HepG2 (cell line): ENCODE measurements at regions not wholly inside any gene's neighbourhood (a gene's known extent, or its start where the extent isn't known, plus 50 kb on each side); places are given as distances from the start of the nearest gene placed in this dataset.

Source experiments
- ARHGAP35 ChIP-seq: sonication (generic); formaldehyde crosslinking; IDR thresholded peaks from 2 replicates; pipeline ENCODE4 v1.9.0; 2022; ENCODE audit warnings: mild to moderate bottlenecking, inconsistent platforms, moderate library complexity, missing genetic modification reagents, borderline replicate concordance
- ATF3 ChIP-seq: sonication (generic); formaldehyde crosslinking; IDR thresholded peaks from 2 replicates; pipeline ENCODE4 v1.4.0; 2020; ENCODE audit warnings: missing genetic modification reagents
- ATF4 ChIP-seq, 2 experiments: fragments of 450-650 bp in 1 of 2; sonication (generic) in 1 of 2; formaldehyde crosslinking; IDR thresholded peaks; 2 replicates each; pipeline versions ENCODE4 v1.5.0 to v1.8.0; 2020 to 2022; ENCODE audit warnings: mild to moderate bottlenecking in 1 of 2, missing genetic modification reagents in 1 of 2
- CREBL2 ChIP-seq: sonication (generic); formaldehyde crosslinking; IDR thresholded peaks from 2 replicates; pipeline ENCODE4 v1.8.1; 2023; ENCODE audit warnings: missing genetic modification reagents, mild to moderate bottlenecking, borderline replicate concordance
- DNMT1 ChIP-seq: sonication (generic); formaldehyde crosslinking; IDR thresholded peaks from 2 replicates; pipeline ENCODE4 v1.5.1; 2020; ENCODE audit warnings: mild to moderate bottlenecking, missing genetic modification reagents
- DPF2 ChIP-seq: sonication (generic); formaldehyde crosslinking; IDR thresholded peaks from 2 replicates; pipeline ENCODE4 v1.4.0; 2020; ENCODE audit warnings: mild to moderate bottlenecking, low read depth, missing genetic modification reagents, borderline replicate concordance
- FOXA3 ChIP-seq: IDR thresholded peaks from 2 replicates; pipeline ENCODE4 v1.6.1; 2016; ENCODE audit warnings: missing genetic modification reagents, missing compliant biosample characterization
- HCFC1 ChIP-seq: fragments of 150-350 bp; IDR thresholded peaks from 2 replicates; pipeline ENCODE4 v1.6.1; 2014; ENCODE audit warnings: low read depth, low read length
- HDAC1 ChIP-seq: sonication (generic); formaldehyde crosslinking; IDR thresholded peaks from 2 replicates; pipeline ENCODE4 v1.5.1; 2020; ENCODE audit warnings: mild to moderate bottlenecking, missing genetic modification reagents
- JUN ChIP-seq: sonication (generic); formaldehyde crosslinking; IDR thresholded peaks from 2 replicates; pipeline ENCODE4 v1.4.0; 2020; ENCODE audit warnings: mild to moderate bottlenecking, missing genetic modification reagents
- NR0B2 ChIP-seq: sonication (generic); formaldehyde crosslinking; IDR thresholded peaks from 2 replicates; pipeline ENCODE4 v1.4.0; 2020; ENCODE audit warnings: mild to moderate bottlenecking, missing genetic modification reagents
- NR2C2 ChIP-seq: sonication (generic); formaldehyde crosslinking; IDR thresholded peaks from 2 replicates; pipeline ENCODE4 v1.4.0; 2020; ENCODE audit warnings: missing genetic modification reagents, mild to moderate bottlenecking, moderate library complexity, borderline replicate concordance
- PBX2 ChIP-seq: IDR thresholded peaks from 2 replicates; pipeline ENCODE4 v1.6.1; 2016; ENCODE audit warnings: control low read depth
- SNAPC2 ChIP-seq: sonication (generic); formaldehyde crosslinking; IDR thresholded peaks from 2 replicates; pipeline ENCODE4 v1.8.1; 2022; ENCODE audit warnings: mild to moderate bottlenecking, missing genetic modification reagents
- WIZ ChIP-seq: sonication (generic); formaldehyde crosslinking; IDR thresholded peaks from 2 replicates; pipeline ENCODE4 v1.5.1; 2020; ENCODE audit warnings: mild to moderate bottlenecking, missing genetic modification reagents
- ZBTB2 ChIP-seq: sonication (generic); formaldehyde crosslinking; IDR thresholded peaks from 2 replicates; pipeline ENCODE4 v1.8.0; 2022; ENCODE audit warnings: low read depth, missing genetic modification reagents
- ZBTB38 ChIP-seq: sonication (generic); formaldehyde crosslinking; IDR thresholded peaks from 2 replicates; pipeline ENCODE4 v1.5.1; 2020; ENCODE audit warnings: mild to moderate bottlenecking, missing genetic modification reagents
- ZBTB44 ChIP-seq: sonication (generic); formaldehyde crosslinking; IDR thresholded peaks from 2 replicates; pipeline ENCODE4 v1.4.0; 2020; ENCODE audit warnings: missing genetic modification reagents
- ZFP62 ChIP-seq: sonication (generic); formaldehyde crosslinking; IDR thresholded peaks from 2 replicates; pipeline ENCODE4 v1.4.0; 2020; ENCODE audit warnings: missing genetic modification reagents
- ZMAT5 ChIP-seq: sonication (generic); formaldehyde crosslinking; IDR thresholded peaks from 2 replicates; pipeline ENCODE4 v1.5.0; 2020; ENCODE audit warnings: mild to moderate bottlenecking, low read depth, missing genetic modification reagents, borderline replicate concordance
- ZNF143 ChIP-seq: sonication (generic); formaldehyde crosslinking; IDR thresholded peaks from 2 replicates; pipeline ENCODE4 v1.4.0; 2020; ENCODE audit warnings: missing genetic modification reagents
- ZNF383 ChIP-seq: sonication (generic); formaldehyde crosslinking; IDR thresholded peaks from 2 replicates; pipeline ENCODE4 v1.4.0; 2020; ENCODE audit warnings: missing genetic modification reagents, mild to moderate bottlenecking, borderline replicate concordance
- ZNF792 ChIP-seq: IDR thresholded peaks from 2 replicates; pipeline ENCODE4 v1.6.1; 2016

- TF ChIP-seq ARHGAP35 (CRISPR knock-in tag) (no peak; the same call in 1 of the 2 replicates), HCFC1 (0 out of 2 replicates have a peak, but pooled peaks have one; percentile 43), JUN (peak; percentile 89; the same call in 1 of the 2 replicates), ZNF143 (CRISPR knock-in tag) (no peak), ZMAT5 (no peak), ZNF792 (no peak), NR0B2 (peak; percentile 87; the same call in 1 of the 2 replicates), HDAC1 (CRISPR knock-in tag) (peak; percentile 93), DNMT1 (no peak), ZBTB2 (CRISPR knock-in tag) (no peak), ZBTB44 (CRISPR knock-in tag) (0 out of 2 replicates have a peak, but pooled peaks have one; percentile 16), PBX2 (CRISPR knock-in tag) (no peak; the same call in 1 of the 2 replicates), DPF2 (CRISPR knock-in tag) (no peak), ZFP62 (no peak), CREBL2 (CRISPR knock-in tag) (peak; percentile 60; the same call in 1 of the 2 replicates), SNAPC2 (CRISPR knock-in tag) (no peak), WIZ (CRISPR knock-in tag) (peak; percentile 88; the same call in 1 of the 2 replicates), NR2C2 (CRISPR knock-in tag) (no peak; the same call in 1 of the 2 replicates), FOXA3 (CRISPR knock-in tag) (peak; percentile 68), ATF3 (CRISPR knock-in tag) (peak; percentile 96), ZNF383 (CRISPR knock-in tag) (no peak), ATF4 (CRISPR knock-in tag; IDR thresholded peaks at IDR 0.05) (peak in 1 of 2 experiments; percentile 76; a peak in 2 of 4 replicates), ZBTB38 (CRISPR knock-in tag) (no peak; the same call in 1 of the 2 replicates)
These were observed 117.3 kb downstream of the HFE start (continued) for GRCh38 chr6:26204332-26205160.
